SK-N-MC (cell line): ENCODE measurements at regions not wholly inside any gene's neighbourhood (a gene's known extent, or its start where the extent isn't known, plus 50 kb on each side); places are given as distances from the start of the nearest gene placed in this dataset.

Source experiments
- DNase-seq: peaks from one replicate; pipeline ENCODE4 v3.0.0-alpha.2; 2011; ENCODE audit warnings: low read depth, low spot score
- H3K27ac ChIP-seq: fragments of 200-600 bp; sonication (generic); 2 replicates; pipeline ENCODE4 v1.5.1; 2016; ENCODE audit warnings: mixed run types
- H3K36me3 ChIP-seq: fragments of 200-600 bp; sonication (generic); 2 replicates; pipeline ENCODE4 v1.6.1; 2017; ENCODE audit warnings: antibody characterized with exemption, low read length, mixed read lengths; ENCODE audit not compliant: insufficient read depth
- H3K4me3 ChIP-seq: fragments of 200-600 bp; sonication (generic); 2 replicates; pipeline ENCODE4 v1.5.1; 2016
- H3K9ac ChIP-seq: fragments of 200-600 bp; sonication (generic); 2 replicates; pipeline ENCODE4 v1.8.0; 2017; ENCODE audit warnings: mixed run types, mixed read lengths; ENCODE audit not compliant: insufficient read length
- H3K9me3 ChIP-seq: fragments of 200-600 bp; sonication (generic); 2 replicates; pipeline ENCODE4 v1.6.1; 2017; ENCODE audit warnings: low read depth, mild to moderate bottlenecking, antibody characterized with exemption, low read length, moderate library complexity, mixed read lengths
- EZH2 ChIP-seq: fragments of 200-600 bp; sonication (generic); IDR thresholded peaks from one replicate; pipeline ENCODE4 v1.6.1; 2017; ENCODE audit warnings: antibody characterized with exemption
- FOXP2 ChIP-seq: optimal IDR thresholded peaks from 2 replicates; pipeline ENCODE3; 2011; ENCODE audit warnings: mild to moderate bottlenecking, moderate library complexity; ENCODE audit not compliant: insufficient read depth; ENCODE audit errors: extremely low read length, control extremely low read depth
- POLR2AphosphoS5 ChIP-seq: IDR thresholded peaks from 2 replicates; pipeline ENCODE4 v1.6.1; 2012; ENCODE audit warnings: mild to moderate bottlenecking, low read depth, low read length, borderline replicate concordance

DNA sequence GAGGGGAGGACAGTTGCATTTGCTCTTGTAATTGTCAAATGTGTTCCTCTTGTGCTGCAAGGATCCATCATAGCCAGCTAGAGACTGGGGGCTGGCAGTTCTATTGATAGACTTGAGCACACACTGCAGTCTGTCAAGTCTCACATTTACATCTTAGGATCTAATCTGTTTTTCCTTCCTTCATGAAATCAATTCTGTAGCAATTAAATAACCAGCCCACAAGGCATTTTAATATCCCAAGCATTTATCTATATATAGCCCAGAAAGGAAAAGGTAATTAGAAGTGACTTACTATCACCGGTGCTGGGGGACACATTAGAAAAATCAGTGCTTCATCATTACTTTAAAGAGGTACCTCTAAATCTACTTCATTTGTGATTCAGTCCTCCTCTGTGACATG lies 143.0 kb upstream of the STXBP5 start:
- no peaks in the 10 kb centered on the region for H3K9me3 ChIP-seq
- no peak overlapping the region for H3K27ac ChIP-seq
- no peak overlapping the region for H3K9ac ChIP-seq
- DNase-seq = no peak
- TF ChIP-seq EZH2 = no peak
- TF ChIP-seq POLR2AphosphoS5 = no peak
- TF ChIP-seq FOXP2 = no peak
- H3K36me3 ChIP-seq = no peaks in the 10 kb centered on the region
- no peak overlapping the region for H3K4me3 ChIP-seq

DNA sequence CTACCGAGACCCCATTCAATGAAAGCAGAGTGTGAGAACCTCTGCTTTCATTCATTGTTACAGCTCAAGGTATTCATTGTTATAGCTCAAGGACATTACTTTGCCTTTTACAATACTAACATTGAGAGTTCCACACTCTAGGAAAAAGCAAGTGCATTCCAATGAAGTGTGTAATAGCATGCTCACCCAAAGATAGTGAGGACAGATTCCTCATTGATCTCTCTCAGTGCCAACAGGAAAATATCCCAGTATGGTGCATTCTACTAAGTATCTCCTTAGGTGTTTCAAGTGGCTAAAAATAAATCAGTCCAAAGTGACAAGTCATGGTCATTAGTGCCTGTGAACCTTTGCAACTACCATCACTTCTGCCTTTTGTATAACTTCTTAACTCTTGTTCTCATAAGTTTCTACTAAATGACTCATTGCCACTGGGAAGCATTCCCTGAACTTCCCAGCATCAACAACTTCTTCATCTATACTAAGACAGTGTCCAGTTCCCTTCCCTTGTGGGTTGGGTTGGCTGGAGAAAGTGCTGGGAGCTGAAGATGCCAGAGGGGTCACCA lies 140.7 kb upstream of the STXBP5 start:
- DNase-seq = no peak
- no peak overlapping the region for H3K4me3 ChIP-seq
- TF ChIP-seq FOXP2 (no peak), EZH2 (no peak), POLR2AphosphoS5 (no peak)
- H3K9me3 ChIP-seq = no peaks in the 10 kb centered on the region
- no peaks in the 10 kb centered on the region for H3K36me3 ChIP-seq
- no peak overlapping the region for H3K27ac ChIP-seq
- no peak overlapping the region for H3K9ac ChIP-seq

DNA sequence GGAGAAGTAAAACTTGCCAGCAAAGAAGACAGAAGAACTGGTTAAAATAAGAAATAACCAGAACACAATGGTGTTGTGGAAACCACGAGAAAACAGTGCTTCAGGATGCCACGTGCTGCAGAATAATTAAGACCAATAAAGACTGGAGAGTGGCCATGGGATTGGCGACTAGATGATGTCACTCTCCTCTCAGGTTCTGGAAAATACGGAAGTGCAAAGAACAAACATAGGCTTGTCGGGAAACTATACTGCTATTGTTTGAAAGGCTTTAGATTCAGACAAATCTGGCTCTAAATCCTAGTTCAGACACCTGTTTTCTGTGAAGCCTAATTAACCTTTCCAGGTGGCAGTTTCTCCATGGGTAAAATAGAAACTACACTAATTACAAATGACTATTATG lies 138.4 kb upstream of the STXBP5 start:
- DNase-seq = no peak
- Histone ChIP-seq H3K36me3 (no peaks in the 10 kb centered on the region), H3K9me3 (no peaks in the 10 kb centered on the region), H3K9ac (no peak overlapping the region), H3K4me3 (no peak overlapping the region), H3K27ac (no peak overlapping the region)
- TF ChIP-seq FOXP2 (no peak), POLR2AphosphoS5 (no peak), EZH2 (no peak)

DNA sequence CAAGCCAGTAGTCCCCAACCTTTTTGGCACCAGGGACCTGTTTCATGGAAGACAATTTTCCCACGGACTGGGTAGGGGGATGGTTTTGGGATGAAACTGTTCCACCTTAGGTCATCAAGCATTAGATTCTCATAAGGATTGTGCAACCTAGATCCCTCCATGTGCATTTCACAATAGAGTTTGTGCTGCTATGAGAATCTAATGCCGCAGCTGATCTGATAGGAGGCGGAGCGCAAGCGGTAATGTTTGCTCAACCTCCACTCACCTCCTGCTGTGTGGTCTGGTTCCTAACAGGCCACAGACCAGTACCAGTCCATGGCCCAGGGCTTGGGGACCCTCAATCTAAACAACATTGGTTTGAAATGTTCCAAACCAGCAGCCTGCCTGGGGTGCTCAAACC lies 137.0 kb upstream of the STXBP5 start:
- H3K9me3 ChIP-seq = no peaks in the 10 kb centered on the region
- TF ChIP-seq FOXP2 (no peak), EZH2 (no peak), POLR2AphosphoS5 (no peak)
- no peak for DNase-seq
- H3K27ac ChIP-seq = no peak overlapping the region
- H3K36me3 ChIP-seq = no peaks in the 10 kb centered on the region
- H3K9ac ChIP-seq = no peak overlapping the region
- no peak overlapping the region for H3K4me3 ChIP-seq

DNA sequence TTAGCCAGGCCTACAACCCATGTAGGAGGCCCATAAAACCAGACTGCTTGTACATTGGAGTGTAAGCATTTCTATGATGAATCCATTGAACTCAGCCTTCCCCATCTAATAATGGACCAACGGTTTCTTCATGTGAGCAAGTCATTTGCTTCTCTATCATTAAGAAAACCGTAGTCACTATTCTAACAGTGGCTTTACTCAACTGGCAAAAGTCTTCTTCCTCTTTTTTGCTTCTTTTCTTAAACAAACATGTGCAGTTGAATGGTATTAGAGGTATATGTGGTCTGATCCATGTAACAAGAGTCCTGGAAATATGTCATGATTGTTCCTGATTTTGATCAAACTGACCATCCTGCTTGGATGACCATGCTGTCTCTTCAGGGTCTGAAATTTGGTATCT lies 132.4 kb upstream of the STXBP5 start:
- no peak overlapping the region for H3K27ac ChIP-seq
- no peaks in the 10 kb centered on the region for H3K36me3 ChIP-seq
- DNase-seq = no peak
- no peak overlapping the region for H3K9ac ChIP-seq
- no peaks in the 10 kb centered on the region for H3K9me3 ChIP-seq
- no peak overlapping the region for H3K4me3 ChIP-seq
- TF ChIP-seq FOXP2 (no peak), EZH2 (no peak), POLR2AphosphoS5 (no peak)

DNA sequence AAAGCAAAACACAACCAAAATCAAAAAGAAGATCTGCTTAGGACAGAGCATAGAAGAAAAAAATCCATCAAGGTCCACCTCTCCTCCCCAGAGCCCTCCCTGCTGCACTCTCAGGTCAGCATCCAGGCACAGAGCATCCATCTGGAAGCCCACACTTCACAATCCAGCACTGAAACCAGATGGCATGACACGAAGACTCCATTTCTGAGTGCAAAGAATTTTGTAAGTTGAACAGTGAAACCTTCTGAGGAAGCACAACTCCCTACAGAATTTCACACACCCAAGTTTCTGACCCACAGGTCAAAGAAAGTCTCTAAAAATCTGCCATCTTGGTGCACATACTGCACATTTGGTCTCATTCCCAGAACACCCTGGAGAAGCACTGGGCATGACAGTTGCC lies 128.8 kb upstream of the STXBP5 start:
- TF ChIP-seq EZH2 (no peak), FOXP2 (no peak), POLR2AphosphoS5 (no peak)
- Histone ChIP-seq H3K4me3 (no peak overlapping the region), H3K27ac (no peak overlapping the region), H3K9me3 (no peaks in the 10 kb centered on the region), H3K9ac (no peak overlapping the region), H3K36me3 (no peaks in the 10 kb centered on the region)
- DNase-seq = no peak

DNA sequence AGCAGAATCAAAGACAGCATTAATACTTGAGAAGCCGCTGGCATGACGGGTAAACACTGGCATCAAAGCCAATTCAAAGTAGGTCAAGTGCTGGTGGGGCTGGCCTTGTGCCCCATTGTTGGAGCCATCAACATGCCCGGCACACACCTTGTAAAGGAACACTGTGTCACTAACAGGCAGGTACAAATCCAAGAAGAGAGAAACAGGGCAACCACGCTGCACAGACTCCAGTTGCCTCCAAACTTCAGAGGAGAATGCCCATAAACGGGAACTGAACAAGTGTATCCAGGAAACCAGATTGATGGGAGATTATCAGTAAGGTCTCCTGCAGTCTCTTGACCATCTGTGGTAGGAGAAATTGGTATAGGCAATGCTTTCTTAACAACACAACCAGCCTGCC lies 127.0 kb upstream of the STXBP5 start:
- no peak for DNase-seq
- no peak overlapping the region for H3K27ac ChIP-seq

DNA sequence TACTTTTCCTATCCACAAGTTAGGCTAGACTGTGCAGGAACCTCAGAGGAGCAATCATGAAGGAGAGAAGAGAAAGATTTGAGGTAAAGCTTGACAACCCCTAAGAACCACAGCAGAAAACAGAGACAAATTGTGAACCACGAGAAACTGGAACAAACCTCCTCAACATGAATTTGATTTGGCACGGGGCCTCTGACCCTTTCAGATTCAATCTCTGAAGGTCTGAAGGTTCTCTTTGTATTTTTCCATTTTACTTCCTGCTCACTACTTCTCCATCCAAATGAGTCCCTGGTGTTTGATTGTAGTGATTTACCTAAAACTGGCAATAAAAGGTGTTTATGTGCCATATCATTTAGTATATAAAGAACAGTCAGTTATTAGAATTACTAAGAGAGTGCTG lies 126.1 kb upstream of the STXBP5 start:
- H3K9me3 ChIP-seq = no peaks in the 10 kb centered on the region
- no peak for DNase-seq
- no peak overlapping the region for H3K4me3 ChIP-seq
- no peak for TF ChIP-seq FOXP2
- TF ChIP-seq POLR2AphosphoS5 = no peak
- TF ChIP-seq EZH2 = no peak
- H3K27ac ChIP-seq = no peak overlapping the region
- no peak overlapping the region for H3K9ac ChIP-seq
- no peaks in the 10 kb centered on the region for H3K36me3 ChIP-seq

More for the DNA sequence above, 127.0 kb upstream of the STXBP5 start:
- Histone ChIP-seq H3K9ac (no peak overlapping the region), H3K9me3 (no peaks in the 10 kb centered on the region), H3K36me3 (no peaks in the 10 kb centered on the region), H3K4me3 (no peak overlapping the region)
- TF ChIP-seq POLR2AphosphoS5 (no peak), EZH2 (no peak), FOXP2 (no peak)

DNA sequence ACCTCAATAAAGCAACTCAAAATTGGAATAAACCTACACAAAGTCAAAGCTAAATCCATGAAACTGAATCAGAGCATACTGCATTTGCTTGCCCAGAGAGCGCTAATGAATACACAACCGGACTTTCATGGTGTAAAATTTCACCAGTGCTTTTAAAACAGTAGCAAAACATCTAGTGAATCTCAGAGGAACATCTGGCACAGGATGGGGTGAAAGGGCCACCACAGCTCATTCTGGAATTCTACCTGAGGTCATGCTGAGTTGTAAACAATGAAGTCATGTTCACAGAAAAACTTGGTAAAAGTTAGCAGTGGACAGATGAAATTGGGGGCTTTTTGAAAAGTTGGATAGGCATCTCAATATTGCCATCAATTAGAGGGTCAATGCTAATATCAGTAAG lies 125.6 kb upstream of the STXBP5 start:
- no peak overlapping the region for H3K4me3 ChIP-seq
- H3K9ac ChIP-seq = no peak overlapping the region
- H3K36me3 ChIP-seq = no peaks in the 10 kb centered on the region
- DNase-seq = no peak
- H3K27ac ChIP-seq = no peak overlapping the region
- no peak for TF ChIP-seq FOXP2
- no peak for TF ChIP-seq POLR2AphosphoS5
- no peak for TF ChIP-seq EZH2
- H3K9me3 ChIP-seq = no peaks in the 10 kb centered on the region
